ENCODE measurements at regions not wholly inside any gene's neighbourhood (a gene's known extent, or its start where the extent isn't known, plus 50 kb on each side); places are given as distances from the start of the nearest gene placed in this dataset.

DNA sequence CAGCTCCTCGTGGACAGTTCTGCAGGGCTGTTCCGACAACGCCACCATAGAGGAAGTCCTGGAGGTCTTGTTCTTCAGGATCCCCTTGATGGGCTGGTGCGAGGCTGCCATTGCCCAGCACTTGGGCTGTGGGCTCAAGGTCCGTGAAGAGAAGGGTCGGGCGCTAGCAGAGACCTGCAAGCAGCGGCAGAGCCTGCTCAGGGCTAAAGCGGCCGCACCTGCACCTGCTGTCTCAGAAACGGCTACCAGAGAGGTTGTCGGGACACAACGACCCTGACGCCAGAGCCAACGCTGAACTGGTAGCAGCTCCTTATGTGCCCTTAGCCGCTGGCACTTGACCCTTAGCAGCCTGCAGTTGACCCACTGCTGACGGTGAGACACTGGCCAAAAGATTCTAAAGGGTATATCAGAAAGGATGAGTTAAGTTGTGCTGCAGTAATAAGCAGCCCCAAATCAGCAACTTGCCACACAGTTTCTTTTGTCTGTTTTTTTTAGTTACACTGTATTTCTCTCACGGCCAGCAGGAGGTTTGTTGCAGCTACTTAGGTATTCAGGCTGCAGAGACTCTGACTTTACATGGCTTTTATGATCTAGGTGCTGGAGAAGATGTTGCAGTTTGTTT is 55.5 kb upstream of the ST6GAL2 start:
- Mint-ChIP-seq H3K27ac (no peak overlapping the region), H3K36me3 (no peaks in the 10 kb centered on the region), H3K9me3 (peaks cover 0 to 5% of the 10 kb centered on the region in 2 donors)
- DNase-seq (ENCODE audit: low spot score in 2 of 2), result no peak
- no peak for ATAC-seq

DNA sequence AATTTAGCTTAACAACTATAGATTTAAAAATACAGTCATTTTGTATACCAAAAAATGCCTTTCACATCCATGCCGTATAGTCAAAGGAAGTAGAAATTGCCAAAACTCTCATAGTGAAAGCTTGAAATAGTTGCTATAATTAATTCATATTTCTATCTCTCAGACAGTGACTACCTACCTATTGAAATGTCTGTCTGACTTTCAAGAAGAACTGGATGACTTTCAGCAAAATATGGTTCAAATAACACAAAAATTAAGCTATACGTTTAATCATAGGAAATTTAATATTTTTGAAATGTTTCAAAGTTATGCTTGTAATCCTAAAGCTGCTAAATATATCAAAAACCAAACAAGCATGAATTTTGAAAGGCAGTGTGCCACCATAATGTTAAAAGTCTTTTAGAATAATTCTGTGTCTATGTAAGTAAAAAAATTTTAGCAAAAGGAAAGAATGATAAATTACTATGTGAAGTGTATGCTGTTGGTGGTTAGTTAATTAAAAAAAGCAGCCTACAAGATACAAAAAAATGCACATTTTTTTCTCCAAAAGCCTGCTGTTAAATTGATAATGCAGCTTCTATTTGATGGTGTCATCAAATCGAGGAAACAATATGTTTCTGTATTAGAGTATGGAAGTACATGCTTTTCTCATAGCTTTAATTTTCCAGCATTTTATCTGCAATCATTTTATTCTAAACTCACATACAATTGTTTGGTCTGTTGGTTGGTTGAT is 57.7 kb upstream of the ST6GAL2 start:
- Mint-ChIP-seq H3K27ac (no peak overlapping the region), H3K36me3 (no peaks in the 10 kb centered on the region)

DNA sequence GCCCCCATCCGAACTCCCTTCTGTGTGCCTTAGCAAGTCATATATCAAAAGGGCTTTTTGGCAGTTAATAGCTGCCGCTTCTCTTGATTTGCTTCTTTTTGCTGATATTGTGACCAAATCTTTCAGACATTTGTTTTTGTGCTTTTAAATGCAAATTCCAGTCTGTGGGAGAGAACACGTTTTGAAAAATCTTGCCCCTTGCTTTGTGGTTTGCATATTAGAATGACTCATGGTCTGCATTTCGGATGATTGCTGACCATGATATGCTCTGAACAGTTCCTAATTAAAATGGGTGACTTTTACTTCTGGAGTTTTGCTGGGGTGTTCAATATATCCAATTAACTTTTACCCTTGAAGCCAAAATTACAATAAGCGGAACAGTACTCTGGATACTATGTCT is 58.2 kb upstream of the ST6GAL2 start:
- peaks cover 0 to 5% of the 10 kb centered on the region in 2 donors for H3K9me3 Mint-ChIP-seq
- no peaks in the 10 kb centered on the region for H3K36me3 Mint-ChIP-seq
- ATAC-seq (no peak), DNase-seq (ENCODE audit: low spot score in 2 of 2) (no peak)
- H3K27ac Mint-ChIP-seq, result no peak overlapping the region

More for the DNA sequence above, 57.7 kb upstream of the ST6GAL2 start:
- H3K9me3 Mint-ChIP-seq, result peaks cover 0 to 5% of the 10 kb centered on the region in 2 donors
- DNase-seq (ENCODE audit: low spot score in 2 of 2) (no peak), ATAC-seq (no peak)

DNA sequence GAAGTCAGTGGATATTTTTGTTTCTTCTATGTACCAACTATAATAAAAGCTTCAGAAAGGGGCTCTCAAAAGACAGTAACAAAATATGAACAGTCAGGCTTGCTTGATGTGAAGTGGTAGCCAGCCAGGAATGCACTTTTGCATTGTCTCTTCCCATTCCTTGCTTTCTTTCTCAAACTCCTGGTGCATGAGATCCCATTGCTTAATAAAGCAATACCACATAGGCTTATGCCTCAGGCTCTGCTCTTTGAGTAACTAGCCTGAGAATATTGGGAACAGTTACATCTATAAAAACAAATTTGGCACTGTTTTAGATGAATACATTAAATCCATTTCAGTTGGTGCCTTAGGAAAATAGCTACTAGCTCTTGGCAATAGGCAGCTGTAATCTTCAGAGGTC is 62.6 kb upstream of the ST6GAL2 start:
- Mint-ChIP-seq H3K9me3 (peaks cover 0 to 5% of the 10 kb centered on the region in 2 donors), H3K27ac (no peak overlapping the region), H3K36me3 (no peaks in the 10 kb centered on the region)
- ATAC-seq (no peak), DNase-seq (ENCODE audit: low spot score in 2 of 2) (no peak)

DNA sequence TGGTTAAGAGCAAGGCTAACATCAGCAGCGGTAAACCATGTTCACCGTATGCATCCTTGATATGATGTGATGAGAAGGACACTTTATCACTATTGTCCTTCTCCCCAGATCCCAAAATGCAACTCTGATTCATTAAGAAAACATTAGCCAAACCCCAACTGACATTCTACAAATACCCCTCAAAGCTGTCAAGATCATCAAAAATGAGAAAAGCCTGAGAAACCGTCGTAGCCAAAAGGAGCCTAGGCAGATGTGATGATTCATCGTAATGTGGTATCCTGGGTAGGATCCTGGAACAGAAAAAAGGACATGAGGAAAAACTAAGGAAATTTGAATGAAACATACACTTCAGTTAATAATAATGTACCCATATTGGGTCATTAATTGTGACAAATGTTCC is 67.3 kb upstream of the ST6GAL2 start:
- DNase-seq (ENCODE audit: low spot score in 2 of 2) (no peak), ATAC-seq (no peak)
- Mint-ChIP-seq H3K27ac (no peak overlapping the region), H3K9me3 (peaks cover 0 to 5% of the 10 kb centered on the region in 2 donors), H3K36me3 (no peaks in the 10 kb centered on the region)

DNA sequence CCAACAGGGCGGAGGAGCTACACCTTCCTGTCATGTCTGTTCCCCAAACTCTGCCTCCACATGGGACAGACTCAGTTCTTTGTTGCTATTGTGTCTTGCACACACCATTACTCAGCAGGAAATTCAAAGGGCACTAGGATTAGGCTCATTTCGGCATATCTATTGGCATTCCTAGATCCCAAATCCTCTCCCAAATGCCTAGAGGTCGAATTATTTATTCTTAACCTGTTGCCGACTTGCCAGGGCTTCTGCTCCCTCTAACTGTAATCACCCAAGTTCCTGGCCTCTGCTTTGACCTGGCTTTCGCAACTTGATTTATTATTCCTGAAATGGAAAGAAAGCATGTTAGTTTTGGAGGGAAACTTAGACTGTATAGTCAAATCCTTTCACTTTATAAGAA is 67.8 kb upstream of the ST6GAL2 start:
- Mint-ChIP-seq H3K9me3 (peaks cover 0 to 5% of the 10 kb centered on the region in 2 donors), H3K27ac (no peak overlapping the region), H3K36me3 (no peaks in the 10 kb centered on the region)
- ATAC-seq (no peak), DNase-seq (ENCODE audit: low spot score in 2 of 2) (no peak)

DNA sequence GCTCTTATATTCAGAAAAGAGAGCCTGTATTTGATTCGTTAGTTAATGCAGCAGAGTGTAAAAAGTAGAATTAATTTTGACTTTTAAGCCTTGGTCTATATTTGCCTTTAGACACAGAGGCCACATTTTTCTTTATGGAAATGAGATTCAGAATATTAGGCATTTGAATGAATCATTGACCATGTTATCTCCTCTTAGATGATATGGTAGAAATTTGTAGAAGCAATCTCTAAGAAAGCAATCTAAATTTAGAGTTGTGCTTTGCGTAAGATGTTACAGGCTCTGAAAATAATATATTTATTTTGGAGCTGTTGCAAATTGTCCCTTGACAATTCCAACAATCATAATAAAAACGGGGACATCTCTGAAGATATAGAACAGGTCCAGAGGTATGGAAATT is 68.3 kb upstream of the ST6GAL2 start:
- ATAC-seq, result no peak
- no peak for DNase-seq (ENCODE audit: low spot score in 2 of 2)
- no peaks in the 10 kb centered on the region for H3K36me3 Mint-ChIP-seq
- H3K9me3 Mint-ChIP-seq, result peaks cover 0 to 5% of the 10 kb centered on the region in 2 donors
- no peak overlapping the region for H3K27ac Mint-ChIP-seq

DNA sequence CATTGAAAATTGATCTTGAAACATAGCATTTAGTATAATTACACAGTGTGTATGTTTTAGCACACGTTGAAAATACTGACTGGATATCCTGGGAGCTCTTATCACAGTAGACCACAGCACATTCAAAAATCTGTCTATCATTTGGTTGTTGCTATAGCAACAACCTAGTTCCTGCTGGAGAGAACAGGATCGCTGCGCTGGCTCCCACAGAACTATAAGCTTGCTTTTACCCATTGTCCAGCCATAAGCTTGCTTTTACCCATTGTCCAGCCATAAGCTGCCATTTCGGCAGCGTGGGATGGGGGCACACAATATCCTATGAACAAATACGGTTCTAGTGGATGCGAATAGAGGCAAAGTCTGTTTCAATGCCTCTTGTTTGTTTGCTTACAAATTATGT is 70.4 kb upstream of the ST6GAL2 start:
- ATAC-seq, result no peak
- Mint-ChIP-seq H3K27ac (no peak overlapping the region), H3K36me3 (no peaks in the 10 kb centered on the region), H3K9me3 (no peaks in the 10 kb centered on the region)
- no peak for DNase-seq (ENCODE audit: low spot score in 2 of 2)

DNA sequence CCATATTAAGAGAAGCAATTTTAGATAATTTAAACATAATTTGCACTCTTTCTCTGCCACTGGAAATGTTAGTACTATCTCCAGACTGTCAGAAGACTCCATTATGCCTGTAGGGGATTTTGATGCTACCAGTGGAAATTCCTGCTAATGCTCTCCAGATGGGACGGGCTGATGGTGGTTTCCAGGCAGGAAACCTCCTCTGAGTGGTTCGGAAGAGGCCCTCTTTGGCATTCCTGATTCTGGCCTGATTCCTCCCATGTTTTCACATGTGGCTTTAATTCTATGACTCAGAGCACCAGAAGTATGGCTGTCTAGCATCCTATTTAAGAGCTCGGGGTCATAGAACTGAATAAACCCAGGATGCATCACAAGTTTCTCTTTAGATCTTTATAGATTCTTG is 70.9 kb upstream of the ST6GAL2 start:
- Mint-ChIP-seq H3K27ac (no peak overlapping the region), H3K36me3 (no peaks in the 10 kb centered on the region), H3K9me3 (no peaks in the 10 kb centered on the region)
- ATAC-seq (no peak), DNase-seq (ENCODE audit: low spot score in 2 of 2) (no peak)

DNA sequence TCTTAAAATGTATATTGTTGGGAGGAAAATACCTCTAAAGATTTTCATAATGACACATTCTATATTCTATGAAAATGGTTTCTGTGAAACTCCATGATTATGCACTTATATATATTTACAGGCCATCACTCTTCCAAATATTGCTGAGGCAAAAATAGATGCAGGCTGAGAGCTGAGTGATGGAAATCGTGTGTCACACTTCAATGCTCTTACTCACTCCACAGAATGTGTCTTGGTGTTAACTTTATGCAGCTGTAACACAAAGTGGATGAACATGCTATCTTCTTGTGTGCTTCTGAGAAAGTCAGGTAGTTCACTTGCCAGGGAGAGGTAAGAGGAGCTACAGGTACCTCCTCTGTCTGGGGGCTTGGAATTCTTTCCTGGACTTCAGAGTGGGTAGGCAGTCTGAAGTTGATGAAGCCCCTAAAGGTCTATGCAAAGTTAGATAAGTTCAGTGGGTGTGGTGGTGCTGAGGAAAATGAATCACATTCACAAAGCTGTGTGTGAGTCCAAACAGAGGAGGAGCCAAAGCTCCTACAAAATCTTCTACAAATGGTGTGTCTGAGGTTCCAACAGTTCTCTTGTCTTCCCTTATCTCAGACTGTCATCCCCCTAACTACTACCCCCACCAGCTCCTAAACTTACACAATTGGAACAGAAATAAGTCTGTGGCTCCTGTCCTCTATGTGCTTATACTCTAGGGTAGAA is 74.2 kb upstream of the ST6GAL2 start:
- peaks cover 0 to 4% of the 10 kb centered on the region in 2 donors for H3K36me3 Mint-ChIP-seq
- no peak overlapping the region for H3K27ac Mint-ChIP-seq
- peaks cover 4 to 7% of the 10 kb centered on the region in 2 donors for H3K9me3 Mint-ChIP-seq
- no peak for ATAC-seq
- DNase-seq (ENCODE audit: low spot score in 2 of 2), result no peak

DNA sequence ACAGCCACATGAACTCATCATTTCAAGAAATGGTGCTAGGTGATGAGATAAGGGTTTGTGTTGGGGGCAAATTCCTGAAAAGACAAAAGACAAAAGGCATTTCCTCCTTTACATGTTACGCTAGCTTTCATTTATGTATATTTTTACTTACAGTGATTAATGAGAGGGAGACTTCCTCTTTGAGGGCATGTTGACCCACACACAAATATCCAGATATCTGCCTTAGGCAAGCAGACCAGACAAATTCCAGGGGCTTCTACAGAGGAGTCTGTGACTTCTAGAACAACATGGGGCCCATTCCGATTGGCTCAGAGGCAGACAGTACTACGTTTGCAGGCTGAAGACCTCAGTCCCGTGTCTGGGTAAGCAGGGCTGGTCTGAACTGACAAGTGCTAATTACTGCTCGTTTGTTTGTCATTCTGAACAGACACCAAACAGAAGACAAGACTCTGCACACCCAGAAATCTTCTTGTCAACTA is 74.8 kb upstream of the ST6GAL2 start:
- DNase-seq (ENCODE audit: low spot score in 2 of 2), result no peak
- no peak for ATAC-seq
- Mint-ChIP-seq H3K9me3 (peaks cover 4 to 7% of the 10 kb centered on the region in 2 donors), H3K27ac (no peak overlapping the region), H3K36me3 (peaks cover 0 to 4% of the 10 kb centered on the region in 2 donors)

DNA sequence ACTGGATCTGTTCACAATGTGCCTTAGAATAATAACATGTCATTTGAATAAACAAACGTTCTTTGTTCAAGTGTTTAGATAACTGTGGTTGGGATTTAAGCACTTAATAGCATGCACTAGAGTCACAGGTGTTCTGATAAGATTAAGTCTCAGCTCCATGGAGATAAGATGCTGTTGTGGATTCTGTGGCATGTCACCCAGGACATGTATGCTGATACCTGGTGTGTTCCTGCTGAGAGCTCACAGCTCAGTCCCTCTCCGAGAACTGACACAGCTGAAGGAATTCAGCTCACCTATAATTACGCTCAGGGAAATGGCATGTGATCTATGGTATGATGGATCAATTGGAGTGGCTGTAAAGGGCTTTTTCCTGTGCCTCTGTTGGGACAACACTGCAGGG is 75.4 kb upstream of the ST6GAL2 start:
- H3K27ac Mint-ChIP-seq, result no peak overlapping the region
- DNase-seq (ENCODE audit: low spot score in 2 of 2) (no peak), ATAC-seq (no peak)
- H3K36me3 Mint-ChIP-seq, result peaks cover 0 to 4% of the 10 kb centered on the region in 2 donors
- peaks cover 4 to 7% of the 10 kb centered on the region in 2 donors for H3K9me3 Mint-ChIP-seq

DNA sequence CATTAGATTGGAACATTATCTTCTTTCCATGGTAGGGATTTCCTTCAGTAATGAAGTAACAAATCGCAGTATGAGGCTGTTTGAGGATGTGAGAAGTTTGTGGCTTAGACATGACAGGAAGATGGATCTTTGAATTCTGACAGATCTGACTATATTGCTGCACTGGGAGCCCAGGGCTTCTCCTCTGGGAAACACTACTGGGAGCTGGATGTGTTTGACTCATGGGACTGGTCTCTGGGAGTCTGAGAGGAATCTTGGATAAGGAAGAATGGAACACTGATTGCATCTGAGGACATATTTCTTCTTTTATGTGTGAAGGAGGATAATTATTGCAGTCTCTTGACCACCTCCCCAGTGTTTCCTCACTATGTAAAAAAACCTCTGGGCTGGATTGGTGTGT is 77.2 kb upstream of the ST6GAL2 start:
- peaks cover 0 to 4% of the 10 kb centered on the region in 2 donors for H3K36me3 Mint-ChIP-seq

DNA sequence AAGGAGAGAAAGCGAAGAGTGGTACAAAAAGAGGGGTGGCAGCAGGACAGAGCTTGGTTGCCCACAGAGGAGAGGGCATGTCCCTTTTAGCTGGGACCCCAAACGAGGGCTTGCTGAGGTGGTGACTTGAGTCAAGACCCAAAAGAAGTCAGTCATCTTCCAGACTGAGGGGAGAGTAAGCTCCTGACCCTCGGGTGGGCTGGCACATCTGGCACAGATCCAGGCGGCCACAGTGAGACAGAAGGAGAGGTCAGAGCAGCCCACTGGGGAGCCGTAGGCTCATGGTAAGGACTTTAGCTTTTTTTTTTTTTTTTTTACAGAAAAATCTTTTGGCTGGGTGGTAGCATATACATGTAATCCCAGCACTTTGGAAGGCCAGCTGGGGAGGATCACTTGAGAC is 77.9 kb upstream of the ST6GAL2 start:
- peaks cover 0 to 4% of the 10 kb centered on the region in 2 donors for H3K36me3 Mint-ChIP-seq
- no peak for DNase-seq (ENCODE audit: low spot score in 2 of 2)

More for the DNA sequence above, 77.2 kb upstream of the ST6GAL2 start:
- ATAC-seq (no peak), DNase-seq (ENCODE audit: low spot score in 2 of 2) (no peak)
- Mint-ChIP-seq H3K27ac (no peak overlapping the region), H3K9me3 (peaks cover 7 to 8% of the 10 kb centered on the region in 2 donors)

DNA sequence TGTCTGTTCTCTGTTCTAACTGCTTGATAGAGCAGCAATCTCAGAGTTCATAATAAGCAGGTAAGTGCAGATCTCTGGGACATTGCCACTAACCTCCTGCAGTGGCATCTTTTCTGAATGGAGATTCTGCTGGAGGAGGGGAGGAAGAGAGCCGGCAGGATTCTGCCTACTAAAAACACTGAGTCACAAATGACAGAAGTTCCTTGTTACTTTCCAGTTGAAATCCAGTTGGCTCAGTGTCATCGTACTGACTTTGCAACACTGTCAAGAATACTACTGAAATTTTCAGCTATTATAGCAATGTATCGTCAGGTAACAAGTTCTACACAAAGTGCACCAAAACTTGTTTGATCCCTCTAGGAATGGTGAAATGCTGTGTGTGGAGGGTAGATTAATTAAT is 79.6 kb upstream of the ST6GAL2 start:
- Mint-ChIP-seq H3K36me3 (peaks cover 0 to 4% of the 10 kb centered on the region in 2 donors), H3K9me3 (peaks cover 7 to 14% of the 10 kb centered on the region in 2 donors), H3K27ac (no peak overlapping the region)
- DNase-seq (ENCODE audit: low spot score in 2 of 2) (no peak), ATAC-seq (no peak)

More for the DNA sequence above, 77.9 kb upstream of the ST6GAL2 start:
- no peak for ATAC-seq
- Mint-ChIP-seq H3K9me3 (peaks cover 7 to 11% of the 10 kb centered on the region in 2 donors), H3K27ac (no peak overlapping the region)

DNA sequence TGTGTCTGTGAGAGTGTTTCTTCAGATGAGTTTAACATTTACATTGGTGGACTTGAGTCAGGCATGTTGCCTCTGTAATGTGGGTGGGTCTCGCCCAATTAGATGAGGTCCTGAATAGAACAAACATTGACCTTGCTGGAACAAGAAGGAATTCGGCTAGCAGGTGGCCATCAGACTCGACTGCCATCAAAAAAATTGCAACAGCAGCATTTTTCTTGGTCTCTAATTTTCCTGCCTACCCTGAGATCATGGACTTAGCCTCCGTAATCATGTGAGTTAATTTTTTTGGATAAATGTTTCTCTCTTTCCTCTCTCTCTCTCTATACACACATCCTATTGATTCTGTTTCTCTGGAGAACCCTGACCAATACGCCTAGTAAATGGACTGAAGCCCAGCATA is 83.8 kb upstream of the ST6GAL2 start:
- H3K36me3 Mint-ChIP-seq, result no peaks in the 10 kb centered on the region
- DNase-seq (ENCODE audit: low spot score in 2 of 2) (no peak), ATAC-seq (no peak)
- peaks cover 0 to 13% of the 10 kb centered on the region in 2 donors for H3K9me3 Mint-ChIP-seq
- H3K27ac Mint-ChIP-seq, result no peak overlapping the region
